Heart left ventricle (tissue), 13 donors: ENCODE measurements at regions not wholly inside any gene's neighbourhood (a gene's known extent, or its start where the extent isn't known, plus 50 kb on each side); places are given as distances from the start of the nearest gene placed in this dataset.

Experiments used
- POLR2A ChIP-seq, 2 donors: fragments of 450-650 bp; IDR thresholded peaks; one replicate each; pipeline ENCODE4 v1.6.1; 2017; ENCODE audit warnings: antibody characterized with exemption in 2 of 2, mild to moderate bottlenecking in 2 of 2, moderate library complexity in 2 of 2
- TF ChIP-seq, protein P1 (sequence below), 12 donors: fragments of 200-600 bp; sonication (generic) in 4 of 12; IDR thresholded peaks; one replicate each; pipeline versions ENCODE4 v1.5.0 to v1.8.0; 2018 to 2022; ENCODE audit warnings: antibody characterized with exemption in 12 of 12, mild to moderate bottlenecking in 5 of 12
- donor health status: ischemic (EF 13 %, LVEDD 7.1; RV severe dilation, severe dysfunction).
- donor health status: DM: no; HTN: yes; CAD: no.
- donor health status: DM: no; HTN: no; CAD: no.
- donor health status: ischemic (EF 25% LVEDD 6.9; RV normal size, moderate dysfunction).
- donor health status: ischemic (EF 25% LVEDD 5.7; RV mildly dilated, moderate dysfunction).
- donor health status: ischemic (EF 35%, LVEDD 5.7; RV mildly dilated, moderate dysfunction).
- donor health status: nonischemic (EF 11% LVEDD 7.7; RV severe dilation, severe dysfunction).
- donor health status: DM: yes; HTN: yes; CAD: no.
- donor health status: PGD.
- donor health status: ischemic (EF 29% LVEDD 5.4; RV normal size, mild dysfunction).
- donor health status: nonischemic (EF 23%, LVEDD 6.1; RV moderate dilation, normal function).

DNA sequence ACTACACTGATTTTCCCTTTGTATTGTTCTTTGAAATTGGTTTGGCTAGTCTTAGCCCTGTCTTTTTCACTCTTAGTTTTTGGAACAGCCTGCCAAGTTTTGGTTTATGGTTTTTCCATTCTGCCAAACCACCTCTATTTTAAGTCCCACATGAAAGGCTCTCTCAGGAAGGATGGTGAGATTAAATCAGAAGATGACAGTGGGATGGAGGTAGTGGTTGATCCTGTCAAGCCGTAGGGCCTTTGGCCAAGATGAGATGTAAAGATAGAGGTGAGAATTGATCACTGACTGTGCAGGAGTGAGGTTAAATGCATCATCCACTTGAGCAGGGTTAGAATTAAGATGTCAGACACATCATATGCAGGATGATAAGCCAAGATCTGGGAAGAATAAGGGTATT is 948.5 kb downstream of the SLC4A3 start:
- TF ChIP-seq, protein P1, sequence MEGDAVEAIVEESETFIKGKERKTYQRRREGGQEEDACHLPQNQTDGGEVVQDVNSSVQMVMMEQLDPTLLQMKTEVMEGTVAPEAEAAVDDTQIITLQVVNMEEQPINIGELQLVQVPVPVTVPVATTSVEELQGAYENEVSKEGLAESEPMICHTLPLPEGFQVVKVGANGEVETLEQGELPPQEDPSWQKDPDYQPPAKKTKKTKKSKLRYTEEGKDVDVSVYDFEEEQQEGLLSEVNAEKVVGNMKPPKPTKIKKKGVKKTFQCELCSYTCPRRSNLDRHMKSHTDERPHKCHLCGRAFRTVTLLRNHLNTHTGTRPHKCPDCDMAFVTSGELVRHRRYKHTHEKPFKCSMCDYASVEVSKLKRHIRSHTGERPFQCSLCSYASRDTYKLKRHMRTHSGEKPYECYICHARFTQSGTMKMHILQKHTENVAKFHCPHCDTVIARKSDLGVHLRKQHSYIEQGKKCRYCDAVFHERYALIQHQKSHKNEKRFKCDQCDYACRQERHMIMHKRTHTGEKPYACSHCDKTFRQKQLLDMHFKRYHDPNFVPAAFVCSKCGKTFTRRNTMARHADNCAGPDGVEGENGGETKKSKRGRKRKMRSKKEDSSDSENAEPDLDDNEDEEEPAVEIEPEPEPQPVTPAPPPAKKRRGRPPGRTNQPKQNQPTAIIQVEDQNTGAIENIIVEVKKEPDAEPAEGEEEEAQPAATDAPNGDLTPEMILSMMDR (IDR thresholded peaks at IDR 0.05) = no peak
- TF ChIP-seq POLR2A (IDR thresholded peaks at IDR 0.05) = no peak
